ENCODE measurements at regions not wholly inside any gene's neighbourhood (a gene's known extent, or its start where the extent isn't known, plus 50 kb on each side); places are given as distances from the start of the nearest gene placed in this dataset.
"Not testable (repeated sequence)": the region's sequence is repeated elsewhere in the genome, so short reads cannot be mapped to it uniquely, and the experiment has no call there.

DNA sequence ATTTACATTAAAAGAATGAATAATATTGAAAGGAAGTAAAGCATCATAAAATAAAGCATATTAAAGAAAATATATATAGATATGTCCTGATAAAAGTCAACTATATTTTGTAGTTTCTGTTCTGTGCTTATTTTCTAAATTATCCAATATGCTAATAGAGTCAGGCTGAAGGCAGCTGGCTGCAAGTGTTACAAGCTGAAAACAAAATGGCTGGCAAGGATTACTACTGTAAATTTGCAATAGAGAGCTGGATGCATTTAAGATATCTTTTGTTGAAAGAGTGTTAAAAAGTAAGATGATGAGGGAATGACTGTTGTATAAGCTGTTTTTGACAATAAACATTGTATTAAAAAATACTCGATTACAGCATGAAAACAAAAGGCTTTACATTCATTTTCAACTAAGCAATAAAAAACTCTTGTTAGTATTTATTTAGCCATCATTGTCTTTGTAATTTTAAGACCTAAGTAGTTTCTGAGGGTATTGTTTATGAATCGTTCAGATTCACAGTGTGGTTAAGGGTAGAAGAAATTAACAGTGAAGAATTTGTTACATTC lies 76.3 kb downstream of the TANC2 start:
- Histone ChIP-seq H3K4me2 (ENCODE audit: low read depth, low read length, poor library complexity, severe bottlenecking) (no peak overlapping the region), H3F3A (ENCODE audit: insufficient read depth) (no peaks in the 10 kb centered on the region), H3K27ac (ENCODE audit: low read depth, low read length) (no peak overlapping the region), H3K79me2 (ENCODE audit: insufficient read depth, low read length) (no peaks in the 10 kb centered on the region), H3K9me2 (replicated peaks; ENCODE audit: insufficient read depth, low read length) (no peaks in the 10 kb centered on the region), H3K36me3 (ENCODE audit: low read length) (no peaks in the 10 kb centered on the region), H3K27me3 (ENCODE audit: low read length) (no peaks in the 10 kb centered on the region), H3K9me3 (ENCODE audit: insufficient read depth, low read length) (no peaks in the 10 kb centered on the region), H3K4me3 (ENCODE audit: insufficient read depth, low read length, poor library complexity, severe bottlenecking) (no peak overlapping the region), H2AFZ (ENCODE audit: low read depth, low read length, severe bottlenecking) (no peak overlapping the region), H4K20me1 (ENCODE audit: low read depth, low read length) (no peaks in the 10 kb centered on the region; the same call in 1 of the 2 replicates), H3K9ac (ENCODE audit: low read length) (no peak overlapping the region)
- no peak for TF ChIP-seq EZH2phosphoT487 (conservative IDR thresholded peaks at IDR 0.05; ENCODE audit: low read length)
- TF ChIP-seq, protein P1, sequence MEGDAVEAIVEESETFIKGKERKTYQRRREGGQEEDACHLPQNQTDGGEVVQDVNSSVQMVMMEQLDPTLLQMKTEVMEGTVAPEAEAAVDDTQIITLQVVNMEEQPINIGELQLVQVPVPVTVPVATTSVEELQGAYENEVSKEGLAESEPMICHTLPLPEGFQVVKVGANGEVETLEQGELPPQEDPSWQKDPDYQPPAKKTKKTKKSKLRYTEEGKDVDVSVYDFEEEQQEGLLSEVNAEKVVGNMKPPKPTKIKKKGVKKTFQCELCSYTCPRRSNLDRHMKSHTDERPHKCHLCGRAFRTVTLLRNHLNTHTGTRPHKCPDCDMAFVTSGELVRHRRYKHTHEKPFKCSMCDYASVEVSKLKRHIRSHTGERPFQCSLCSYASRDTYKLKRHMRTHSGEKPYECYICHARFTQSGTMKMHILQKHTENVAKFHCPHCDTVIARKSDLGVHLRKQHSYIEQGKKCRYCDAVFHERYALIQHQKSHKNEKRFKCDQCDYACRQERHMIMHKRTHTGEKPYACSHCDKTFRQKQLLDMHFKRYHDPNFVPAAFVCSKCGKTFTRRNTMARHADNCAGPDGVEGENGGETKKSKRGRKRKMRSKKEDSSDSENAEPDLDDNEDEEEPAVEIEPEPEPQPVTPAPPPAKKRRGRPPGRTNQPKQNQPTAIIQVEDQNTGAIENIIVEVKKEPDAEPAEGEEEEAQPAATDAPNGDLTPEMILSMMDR (IDR thresholded peaks at IDR 0.05; ENCODE audit: insufficient read depth, low read length, poor library complexity, severe bottlenecking) = no peak

DNA sequence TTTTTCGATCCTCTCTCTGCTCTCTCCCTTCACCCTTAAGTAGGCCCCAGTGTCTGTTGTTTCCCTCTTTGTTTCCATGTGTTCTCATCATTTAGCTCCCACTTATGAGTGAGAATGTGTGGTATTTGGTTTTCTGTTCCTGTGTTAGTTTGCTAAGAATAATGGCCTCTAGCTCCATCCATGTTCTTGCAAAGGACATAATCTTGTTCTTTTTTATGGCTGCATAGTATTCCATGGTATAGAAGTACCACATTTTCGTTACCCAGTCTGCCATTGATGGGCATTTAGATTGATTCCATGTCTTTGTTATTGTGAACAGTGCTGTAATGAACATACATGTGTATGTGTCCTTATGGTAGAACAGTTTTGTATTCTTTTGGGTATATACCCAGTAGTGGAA lies 91.5 kb downstream of the TANC2 start:
- H3K9me2 ChIP-seq (replicated peaks; ENCODE audit: insufficient read depth, low read length); H3F3A ChIP-seq (ENCODE audit: insufficient read depth); H3K9me3 ChIP-seq (ENCODE audit: insufficient read depth, low read length); H2AFZ ChIP-seq (ENCODE audit: low read depth, low read length, severe bottlenecking); H3K36me3 ChIP-seq (ENCODE audit: low read length); H4K20me1 ChIP-seq (ENCODE audit: low read depth, low read length); H3K4me3 ChIP-seq (ENCODE audit: insufficient read depth, low read length, poor library complexity, severe bottlenecking); H3K9ac ChIP-seq (ENCODE audit: low read length); H3K4me2 ChIP-seq (ENCODE audit: low read depth, low read length, poor library complexity, severe bottlenecking); H3K27me3 ChIP-seq (ENCODE audit: low read length); H3K27ac ChIP-seq (ENCODE audit: low read depth, low read length); H3K79me2 ChIP-seq (ENCODE audit: insufficient read depth, low read length): not testable (repeated sequence)

DNA sequence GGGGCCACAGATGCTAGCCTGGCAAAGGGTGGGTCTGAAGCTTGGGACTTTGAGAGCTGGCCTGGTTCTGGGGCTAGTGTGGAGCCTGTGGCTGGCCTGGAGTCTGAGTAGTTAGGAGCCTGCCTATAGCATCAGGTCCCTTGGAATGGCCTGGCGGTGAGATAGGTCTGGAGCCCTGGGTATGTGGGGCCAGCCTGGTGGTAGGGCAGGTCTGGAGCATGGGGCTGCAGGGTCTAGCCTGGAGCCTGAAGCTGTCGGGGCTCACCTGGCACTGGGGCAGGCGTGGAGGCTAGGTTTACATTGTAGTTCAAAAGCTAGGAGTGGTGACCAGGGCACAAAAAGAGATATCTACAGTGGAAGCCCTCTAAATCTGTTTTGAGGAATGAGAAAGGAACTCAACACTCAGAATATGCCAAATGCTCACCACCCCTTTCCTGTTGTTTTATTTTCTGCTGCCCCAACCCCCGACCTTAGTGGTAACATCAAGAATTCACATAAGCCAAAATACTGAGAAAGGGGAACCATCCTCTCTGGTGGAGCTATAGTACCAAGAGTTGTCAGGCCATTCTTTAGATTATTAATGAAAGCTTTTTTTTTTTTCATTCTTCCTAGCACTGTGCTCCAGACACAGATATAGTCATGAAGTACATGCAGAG lies 100.3 kb downstream of the TANC2 start:
- Histone ChIP-seq H3K9ac (ENCODE audit: low read length) (no peak overlapping the region), H3K36me3 (ENCODE audit: low read length) (no peaks in the 10 kb centered on the region), H3K27ac (ENCODE audit: low read depth, low read length) (no peak overlapping the region), H3K79me2 (ENCODE audit: insufficient read depth, low read length) (no peaks in the 10 kb centered on the region), H3F3A (ENCODE audit: insufficient read depth) (no peaks in the 10 kb centered on the region), H3K9me3 (ENCODE audit: insufficient read depth, low read length) (no peaks in the 10 kb centered on the region), H3K9me2 (replicated peaks; ENCODE audit: insufficient read depth, low read length) (no peaks in the 10 kb centered on the region), H2AFZ (ENCODE audit: low read depth, low read length, severe bottlenecking) (no peak overlapping the region), H3K27me3 (ENCODE audit: low read length) (no peaks in the 10 kb centered on the region), H3K4me2 (ENCODE audit: low read depth, low read length, poor library complexity, severe bottlenecking) (no peak overlapping the region), H3K4me3 (ENCODE audit: insufficient read depth, low read length, poor library complexity, severe bottlenecking) (no peak overlapping the region), H4K20me1 (ENCODE audit: low read depth, low read length) (no peaks in the 10 kb centered on the region; the same call in 1 of the 2 replicates)
- no peak for TF ChIP-seq EZH2phosphoT487 (conservative IDR thresholded peaks at IDR 0.05; ENCODE audit: low read length)

DNA sequence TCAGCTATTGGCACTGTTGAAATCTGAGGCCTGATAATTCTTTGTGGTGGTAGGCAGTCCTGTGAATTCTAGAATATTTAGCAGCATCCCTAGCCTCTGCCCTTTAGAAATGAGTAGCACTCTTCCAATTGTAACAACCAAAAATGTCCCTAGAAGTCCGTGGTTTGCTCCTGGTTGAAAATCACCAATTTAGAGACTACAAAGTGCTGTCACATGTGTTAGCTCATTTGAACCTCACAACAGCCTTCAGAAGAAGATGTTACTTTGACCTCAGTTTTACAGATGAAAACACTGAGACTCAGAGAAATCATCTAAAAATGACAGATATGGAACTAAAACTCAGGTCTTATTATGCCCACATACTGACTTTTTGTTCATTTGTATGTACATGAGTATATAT lies 103.2 kb downstream of the TANC2 start:
- H3K4me3 ChIP-seq (ENCODE audit: insufficient read depth, low read length, poor library complexity, severe bottlenecking) = no peak overlapping the region
- no peak overlapping the region for H2AFZ ChIP-seq (ENCODE audit: low read depth, low read length, severe bottlenecking)
- H3K27ac ChIP-seq (ENCODE audit: low read depth, low read length) = no peak overlapping the region
- H3K9me3 ChIP-seq (ENCODE audit: insufficient read depth, low read length) = no peaks in the 10 kb centered on the region
- H3K79me2 ChIP-seq (ENCODE audit: insufficient read depth, low read length) = no peaks in the 10 kb centered on the region
- H3K36me3 ChIP-seq (ENCODE audit: low read length) = no peaks in the 10 kb centered on the region
- H3F3A ChIP-seq (ENCODE audit: insufficient read depth) = no peaks in the 10 kb centered on the region
- H3K4me2 ChIP-seq (ENCODE audit: low read depth, low read length, poor library complexity, severe bottlenecking) = no peak overlapping the region
- H3K27me3 ChIP-seq (ENCODE audit: low read length) = no peaks in the 10 kb centered on the region
- H3K9ac ChIP-seq (ENCODE audit: low read length) = no peak overlapping the region
- H3K9me2 ChIP-seq (replicated peaks; ENCODE audit: insufficient read depth, low read length) = no peaks in the 10 kb centered on the region
- TF ChIP-seq EZH2phosphoT487 (conservative IDR thresholded peaks at IDR 0.05; ENCODE audit: low read length) = no peak
- TF ChIP-seq, protein P1 (IDR thresholded peaks at IDR 0.05; ENCODE audit: insufficient read depth, low read length, poor library complexity, severe bottlenecking) = no peak
- no peaks in the 10 kb centered on the region; the same call in 1 of the 2 replicates for H4K20me1 ChIP-seq (ENCODE audit: low read depth, low read length)
